T follicular helper cell (primary cell): ENCODE measurements at regions not wholly inside any gene's neighbourhood (a gene's known extent, or its start where the extent isn't known, plus 50 kb on each side); places are given as distances from the start of the nearest gene placed in this dataset.
"Not testable (repeated sequence)": the region's sequence is repeated elsewhere in the genome, so short reads cannot be mapped to it uniquely, and the experiment has no call there.

Experiments used
- DNase-seq: peaks from one replicate; pipeline ENCODE4 v3.0.0-alpha.2; 2020; ENCODE audit warnings: low read depth

- no peak for DNase-seq
Observed at GRCh38 chr3:182629521-182629920, 163.8 kb upstream of the ATP11B start.

DNA sequence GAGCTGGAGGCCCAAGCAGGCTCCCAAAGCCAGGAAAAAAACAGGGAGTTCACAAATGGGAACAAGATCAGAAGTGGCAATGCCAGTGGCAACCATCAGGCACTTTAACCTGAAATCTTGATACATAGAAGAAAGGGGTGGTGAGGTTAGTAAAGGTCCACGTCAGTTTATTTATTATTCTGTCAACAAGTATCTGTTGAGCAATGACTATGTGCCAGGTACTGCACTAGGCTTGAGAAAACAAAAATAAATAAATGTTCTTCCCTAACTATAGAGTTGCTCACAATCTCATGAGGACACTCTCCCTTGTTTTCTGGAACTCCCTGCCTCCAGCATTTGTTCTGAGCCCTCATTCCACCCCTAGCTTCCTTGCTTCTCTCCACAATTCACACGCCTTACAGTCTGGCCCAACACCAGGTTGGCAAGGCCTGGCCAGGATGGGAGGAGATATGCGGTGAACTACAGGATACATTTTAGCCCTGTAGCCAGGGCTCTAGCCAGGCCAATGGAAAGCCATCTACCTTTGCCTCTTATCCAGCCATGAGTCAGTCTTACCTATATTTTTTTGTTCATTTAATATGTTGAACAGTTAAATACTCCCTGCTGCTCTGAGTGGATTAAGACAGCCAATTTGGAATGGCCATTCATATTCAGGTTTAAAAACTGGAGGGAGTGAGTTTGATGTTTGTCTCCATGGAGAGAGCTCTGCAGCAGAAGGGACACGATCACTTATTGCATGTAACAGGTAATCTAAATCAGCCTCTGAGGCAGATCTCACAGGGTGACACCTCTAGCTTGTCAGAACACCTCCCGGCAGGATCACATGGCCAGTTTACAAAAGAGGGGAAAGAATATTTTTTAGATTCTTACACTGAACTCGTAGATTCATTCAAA is 161.9 kb upstream of the ATP11B start:
- no peak for DNase-seq

DNA sequence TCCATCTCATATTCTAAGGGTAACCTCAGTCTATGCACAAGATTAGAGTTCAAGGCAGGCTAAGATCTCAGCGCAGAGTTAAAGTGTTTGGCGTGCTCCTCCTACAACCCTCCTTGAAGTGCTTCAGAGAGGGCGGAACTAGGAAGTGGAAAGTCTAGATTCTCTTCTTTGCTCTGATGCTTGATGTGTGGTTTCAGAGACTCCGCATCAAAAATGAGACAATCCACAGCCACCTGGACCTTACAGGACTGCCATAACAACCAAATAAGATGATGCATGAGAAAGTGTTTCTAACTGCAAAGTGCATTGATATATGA is 161.3 kb upstream of the ATP11B start:
- no peak for DNase-seq

DNA sequence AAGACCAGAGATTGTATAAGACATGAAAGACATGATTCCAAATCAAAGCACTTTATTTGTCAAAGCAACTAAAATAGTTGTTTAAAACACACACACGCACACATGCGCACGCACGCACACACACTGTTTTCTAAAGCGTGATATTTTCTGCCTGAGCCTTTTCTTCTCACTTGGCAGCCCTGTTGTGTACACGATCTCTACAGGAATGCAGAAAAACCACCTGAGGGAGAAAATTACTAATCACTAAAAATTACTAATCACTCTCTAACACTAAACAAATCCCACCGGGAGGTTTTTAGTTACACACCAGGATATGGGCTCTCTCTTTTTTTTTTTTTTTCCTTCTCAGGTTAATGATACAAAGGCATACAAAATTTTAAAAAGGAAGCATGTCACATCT is 160.1 kb upstream of the ATP11B start:
- DNase-seq, result no peak

DNA sequence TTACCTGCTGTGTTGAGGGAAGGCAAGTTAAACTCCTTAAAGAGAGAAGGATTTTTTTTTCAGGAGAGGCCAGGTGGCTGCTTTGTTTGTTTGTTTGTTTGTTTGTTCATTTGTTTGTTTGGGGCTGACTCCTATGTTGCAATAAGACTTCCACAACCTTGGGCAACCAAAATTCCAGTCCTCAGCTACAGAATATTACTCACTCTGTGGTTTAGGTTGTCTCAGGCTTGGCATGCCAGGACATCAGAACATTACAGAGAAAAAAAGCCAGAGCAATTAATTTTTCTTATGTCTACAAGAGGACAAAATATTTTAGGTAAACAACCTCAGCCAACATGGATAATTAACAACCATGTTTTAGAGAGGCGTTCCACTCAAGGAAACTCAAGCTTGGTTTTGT is 156.7 kb upstream of the ATP11B start:
- DNase-seq, result no peak

DNA sequence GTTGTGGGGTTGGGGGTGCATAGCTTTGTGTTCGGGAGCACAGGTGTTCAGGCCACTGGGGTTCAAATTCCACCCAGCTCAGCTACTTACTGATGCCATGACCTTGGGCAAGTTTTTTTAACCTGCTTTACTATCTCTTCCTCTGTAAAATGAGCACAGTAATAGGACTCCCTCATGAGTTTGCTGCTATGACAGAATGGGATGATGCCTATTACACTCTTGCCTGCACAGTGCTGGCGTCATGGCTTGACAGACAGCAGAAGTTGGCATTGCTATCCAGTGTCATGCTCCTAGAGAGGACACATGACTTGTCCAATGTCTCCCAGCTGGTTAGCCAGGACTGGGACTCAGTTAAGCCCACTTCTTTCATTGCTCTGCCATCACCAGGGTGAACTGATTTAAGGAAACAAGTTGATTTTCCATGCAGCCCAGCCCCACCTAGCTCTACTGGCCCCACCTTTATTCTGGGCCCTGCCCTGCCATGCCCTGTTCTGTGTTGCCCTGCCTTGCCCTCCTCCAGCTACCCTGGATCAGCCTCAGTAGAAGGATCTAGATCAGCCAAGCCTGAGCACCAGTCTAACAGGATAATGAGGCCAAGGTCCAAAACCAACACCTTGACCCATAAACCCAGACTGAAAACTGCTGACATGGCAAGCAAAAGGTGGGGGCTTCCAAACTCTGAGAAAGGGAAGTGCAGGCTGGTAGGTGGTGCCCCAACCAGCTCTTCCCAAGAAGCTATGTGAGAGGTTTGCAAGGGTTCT is 155.8 kb upstream of the ATP11B start:
- DNase-seq, result no peak

DNA sequence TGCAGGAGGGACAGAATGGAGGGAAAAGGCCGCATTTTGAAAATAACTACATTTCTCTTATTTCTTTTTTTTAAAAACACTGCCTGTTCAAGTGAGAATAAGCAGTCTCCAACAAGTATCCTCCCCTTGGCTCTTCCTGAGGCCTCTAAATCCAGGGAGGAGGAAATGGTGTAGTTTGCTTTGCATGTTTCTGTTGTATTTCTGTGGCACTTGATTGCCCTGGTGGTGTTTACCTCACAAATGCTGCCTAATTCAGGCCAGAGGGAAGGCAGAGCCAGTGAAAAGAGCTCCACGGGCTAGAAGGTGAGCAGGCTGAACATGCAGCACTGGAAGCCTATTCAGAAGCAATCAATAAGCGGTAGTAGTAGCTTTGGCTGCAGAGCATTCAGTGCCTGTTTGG is 149.3 kb upstream of the ATP11B start:
- DNase-seq, result no peak

GRCh38 chr3:182644790-182645433 is 148.4 kb upstream of the ATP11B start:
- DNase-seq, result no peak

GRCh38 chr3:182650568-182651128 is 142.7 kb upstream of the ATP11B start:
- DNase-seq, result no peak

DNA sequence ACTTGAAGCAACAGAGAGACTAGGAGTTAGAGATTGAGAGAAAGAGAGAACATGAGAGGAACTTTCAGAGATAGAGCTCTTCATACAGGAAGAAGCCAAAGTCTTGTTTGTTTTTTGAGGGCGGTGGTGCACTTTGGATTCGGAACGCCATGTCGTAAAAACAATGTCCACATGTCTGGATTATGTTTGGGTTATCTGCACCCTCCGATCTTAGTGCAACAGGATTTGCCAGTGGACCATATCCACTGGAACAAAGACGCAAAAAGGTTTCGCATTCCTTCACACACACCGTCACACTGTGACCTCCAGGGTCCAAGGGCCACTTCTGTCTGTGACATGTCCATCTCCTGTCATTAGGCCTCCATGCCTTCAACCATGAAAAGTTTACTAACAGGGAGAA is 141.8 kb upstream of the ATP11B start:
- DNase-seq, result no peak

DNA sequence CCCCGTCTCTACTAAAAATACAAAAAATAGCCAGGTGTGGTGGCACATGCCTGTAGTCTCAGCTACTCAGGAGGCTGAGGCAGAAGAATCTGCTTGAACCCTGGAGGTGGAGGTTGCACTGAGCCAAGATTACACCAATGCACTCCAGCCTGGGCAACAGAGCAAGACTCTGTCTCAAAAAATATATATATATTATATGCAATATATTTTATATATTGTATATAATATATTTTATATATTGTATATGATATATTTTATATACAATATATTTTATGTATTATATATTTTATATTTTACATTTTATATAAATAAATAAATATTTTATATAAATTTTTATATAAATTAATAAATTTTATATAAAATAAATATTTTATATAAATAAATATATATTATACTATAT is 140.2 kb upstream of the ATP11B start:
- not testable (repeated sequence) for DNase-seq

DNA sequence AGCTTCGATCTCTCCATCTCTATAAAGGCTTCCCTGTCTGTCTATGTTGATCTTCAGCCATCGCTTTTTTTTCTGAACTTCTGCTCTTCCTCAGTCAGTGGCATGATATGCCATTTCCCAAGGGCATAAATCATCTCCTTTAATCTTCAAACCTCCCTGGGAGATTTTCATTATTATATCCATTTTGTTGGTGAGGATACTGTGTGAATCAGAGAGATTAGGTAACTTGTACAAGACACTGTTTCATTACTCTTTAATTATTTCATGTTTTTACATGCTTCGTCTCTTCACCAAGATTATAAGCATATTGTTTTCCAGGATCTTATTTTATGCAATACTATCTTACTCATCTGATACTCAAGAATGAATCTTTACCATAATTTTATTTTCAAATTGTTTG is 124.8 kb upstream of the ATP11B start:
- no peak for DNase-seq

DNA sequence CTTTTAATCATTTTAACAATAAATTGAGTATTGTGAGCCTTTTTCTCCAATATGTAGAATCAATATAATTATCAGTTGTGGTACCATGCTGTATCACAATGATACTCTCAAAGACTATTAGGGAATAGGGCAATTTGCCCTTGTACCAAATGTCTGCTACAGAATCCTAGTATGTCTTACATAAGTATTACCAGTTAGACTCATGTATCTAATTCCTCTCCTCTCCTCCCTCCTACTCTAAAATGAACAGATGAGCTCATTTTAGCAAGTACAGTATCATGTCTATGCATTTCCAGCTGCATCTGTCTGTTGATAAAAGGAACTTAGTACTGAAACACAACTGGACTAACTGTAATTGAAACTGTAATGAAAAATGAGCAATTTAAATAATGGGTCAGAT is 124.3 kb upstream of the ATP11B start:
- DNase-seq, result no peak

DNA sequence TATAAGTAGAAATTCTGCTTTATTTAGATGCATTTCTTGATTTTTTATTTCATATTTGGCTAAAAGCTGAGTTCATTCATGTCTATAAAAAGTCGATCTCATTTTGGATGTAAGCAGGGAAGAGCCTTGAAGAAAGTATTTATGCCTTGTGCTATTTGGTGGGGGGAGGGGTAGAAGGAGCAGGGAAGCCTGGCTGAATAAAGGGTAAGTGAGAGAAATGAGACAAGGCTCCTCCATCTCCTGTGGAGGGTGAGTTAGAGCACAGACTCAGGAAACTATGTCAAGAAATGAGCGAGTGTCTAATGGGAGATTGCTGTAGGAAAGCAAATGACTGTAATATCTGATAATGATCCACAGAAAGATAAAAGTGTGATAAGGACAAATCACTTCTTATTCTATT is 121.8 kb upstream of the ATP11B start:
- no peak for DNase-seq

GRCh38 chr3:182671942-182672341 is 121.4 kb upstream of the ATP11B start:
- DNase-seq, result no peak

GRCh38 chr3:182673336-182673735 is 120.0 kb upstream of the ATP11B start:
- no peak for DNase-seq

DNA sequence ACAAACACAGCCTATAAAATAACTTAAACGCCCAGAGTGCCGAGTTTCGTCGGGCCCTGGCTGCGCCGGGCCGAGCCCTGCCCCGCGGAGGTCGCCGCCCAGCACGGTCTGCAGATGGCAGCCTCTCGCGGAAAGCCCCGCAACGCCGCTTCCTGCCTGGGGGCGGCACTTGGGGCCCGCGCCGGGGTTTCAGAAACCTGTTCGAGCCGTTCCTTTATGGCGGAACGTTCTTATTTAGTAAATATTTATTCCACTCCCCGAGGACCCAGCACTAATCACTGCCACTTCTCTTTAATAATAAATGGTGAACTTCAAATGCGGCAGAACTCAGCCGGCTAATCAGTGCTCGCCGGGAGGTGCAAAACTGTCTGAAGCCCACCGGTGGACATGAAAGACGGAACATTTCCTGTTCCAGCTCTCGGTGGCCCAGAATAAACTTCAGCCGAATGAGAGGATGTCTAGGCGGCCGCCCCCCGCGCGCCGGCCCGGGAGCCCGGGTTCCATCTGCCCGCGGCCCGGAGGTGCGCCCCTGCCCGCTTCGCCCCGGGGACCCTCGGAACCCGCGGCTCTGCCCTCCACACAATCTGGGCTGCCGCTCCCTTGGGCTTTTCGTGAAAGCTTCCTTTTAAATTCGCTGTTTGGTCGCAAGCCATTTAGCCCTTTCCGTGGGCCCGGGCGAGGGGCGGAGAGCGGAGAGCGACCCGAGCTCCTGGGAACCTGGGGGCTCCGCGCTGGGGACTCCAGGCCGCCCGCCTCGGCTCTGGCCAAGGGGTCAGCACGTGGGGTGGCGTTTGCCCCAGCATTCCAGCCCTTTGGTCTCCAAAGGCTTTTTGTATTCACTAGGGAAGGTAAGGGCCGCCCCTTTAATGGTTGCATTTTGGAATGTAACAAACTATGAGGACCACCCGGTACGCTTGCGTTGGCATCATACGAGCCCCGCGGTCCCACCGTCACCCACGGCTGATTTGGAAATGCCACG is 110.8 kb upstream of the ATP11B start:
- DNase-seq, result peak; percentile 25

GRCh38 chr3:182683453-182683852 is 109.9 kb upstream of the ATP11B start:
- DNase-seq, result peak; percentile 28

GRCh38 chr3:182683858-182684257 is 109.4 kb upstream of the ATP11B start:
- DNase-seq, result no peak

DNA sequence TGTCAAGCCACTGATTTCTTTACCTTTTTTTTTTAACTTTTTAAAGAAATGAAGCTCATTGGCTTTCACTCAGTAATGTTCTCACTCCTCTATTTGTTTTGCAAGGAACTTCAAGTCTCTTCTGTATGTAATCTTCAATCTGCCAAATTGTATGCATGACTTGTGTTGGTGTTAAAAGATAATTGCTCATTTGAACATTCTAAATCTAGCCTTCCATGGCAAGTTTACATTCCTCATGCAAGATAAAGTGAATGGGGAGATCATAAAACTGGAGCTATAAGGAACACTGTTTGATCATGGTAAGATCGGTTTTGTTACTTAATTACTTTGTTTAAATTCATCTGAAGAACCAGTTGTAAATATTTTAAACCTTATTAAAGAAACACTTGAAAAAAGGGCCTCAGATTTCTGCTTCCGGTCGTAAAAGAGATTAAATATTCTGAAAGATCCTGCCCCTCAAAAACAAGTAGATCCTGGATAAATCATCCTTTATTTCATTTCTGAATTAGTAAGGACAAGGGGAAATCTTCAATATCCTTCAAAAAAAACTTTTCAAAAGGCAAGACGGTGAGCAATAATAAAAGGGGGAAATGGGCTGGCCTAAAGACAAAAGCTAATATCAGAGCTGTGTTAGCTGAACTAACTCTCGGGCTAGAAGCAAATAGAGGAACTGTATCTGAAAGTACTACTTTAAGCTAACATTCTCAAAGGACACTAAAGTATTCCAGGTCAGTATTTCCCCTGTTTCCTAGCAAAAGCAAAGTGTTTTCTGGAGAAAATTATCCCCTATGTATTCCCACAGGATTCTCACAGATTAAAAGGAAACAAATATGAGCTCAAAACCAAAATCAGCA is 107.0 kb upstream of the ATP11B start:
- no peak for DNase-seq
